ENCODE measurements at regions not wholly inside any gene's neighbourhood (a gene's known extent, or its start where the extent isn't known, plus 50 kb on each side); places are given as distances from the start of the nearest gene placed in this dataset.

- TF ChIP-seq MAX (IDR thresholded peaks at IDR 0.05; ENCODE audit: insufficient read depth, insufficient read length) (no peak), EZH2 (IDR thresholded peaks at IDR 0.05; ENCODE audit: borderline replicate concordance, low read depth, low read length, severe bottlenecking) (no peak), POLR2A (IDR thresholded peaks at IDR 0.05; ENCODE audit: low read depth, low read length) (no peak), CTCF (IDR thresholded peaks at IDR 0.05; ENCODE audit: extremely low read depth in 1 of 2, insufficient read depth in 1 of 2, low read depth in 1 of 2, low read length in 2 of 2) (no peak), FOS (IDR thresholded peaks at IDR 0.05; ENCODE audit: borderline replicate concordance, insufficient read depth, low read length) (no peak), JUN (IDR thresholded peaks at IDR 0.05; ENCODE audit: borderline replicate concordance, insufficient read depth, insufficient read length, low read depth) (no peak)
Measured at GRCh38 chr2:156790343-156791037, 354.3 kb downstream of the GPD2 start.

Measured in endothelial cell of umbilical vein (primary cell).